Esophagus squamous epithelium (tissue), 5 donors: ENCODE measurements at regions not wholly inside any gene's neighbourhood (a gene's known extent, or its start where the extent isn't known, plus 50 kb on each side); places are given as distances from the start of the nearest gene placed in this dataset.

ENCODE experiments used
- DNase-seq: peaks from one replicate; lab custom pipeline; 2025; lab: John Stamatoyannopoulos, UW
- H3K27ac ChIP-seq, 4 donors: fragments of 200-600 bp; sonication (generic); one replicate each; pipeline ENCODE4 v1.5.1; 2016 to 2019; ENCODE audit warnings: mild to moderate bottlenecking in 1 of 4
- H3K27me3 ChIP-seq, 4 donors: fragments of 200-600 bp; sonication (generic); 1 replicate in 3 of 4; 2 replicates in 1 of 4; pipeline versions ENCODE4 v1.5.1 to v1.6.0; 2017 to 2021; ENCODE audit warnings: antibody characterized with exemption in 1 of 4
- H3K36me3 ChIP-seq, 3 donors: fragments of 200-600 bp; sonication (generic); one replicate each; pipeline ENCODE4 v1.5.1; 2016 to 2019
- H3K4me1 ChIP-seq, 3 donors: fragments of 200-600 bp; sonication (generic); one replicate each; pipeline ENCODE4 v1.5.1; 2017 to 2019
- H3K4me3 ChIP-seq, 4 donors: fragments of 200-600 bp; sonication (generic); 1 replicate in 3 of 4; 2 replicates in 1 of 4; pipeline ENCODE4 v1.5.1; 2016 to 2019; ENCODE audit warnings: mild to moderate bottlenecking in 2 of 4, moderate library complexity in 1 of 4
- H3K9me3 ChIP-seq, 3 donors: fragments of 200-600 bp; sonication (generic); one replicate each; pipeline ENCODE4 v1.5.1; 2016 to 2019
- POLR2A ChIP-seq, 4 donors: fragments of 450-650 bp; IDR thresholded peaks; one replicate each; pipeline ENCODE4 v1.6.1; 2017; ENCODE audit warnings: antibody characterized with exemption in 4 of 4, mild to moderate bottlenecking in 4 of 4, moderate library complexity in 3 of 4
- WGBS, 2 donors: methylation state at CpG; one replicate each; pipeline ENCODE4 v1.1.5; 2018; 5-methylcytosine and 5-hydroxymethylcytosine counted together
- intact Hi-C: fragments of 100-400 bp; cut with DNase I; formaldehyde crosslinking; loops from one replicate; pipeline ENCODE4 v1.15.0; 2022
- TF ChIP-seq, protein P1 (sequence below), 6 experiments: fragments of 450-650 bp in 4 of 6; fragments of 200-600 bp in 2 of 6; sonication (generic) in 2 of 6; IDR thresholded peaks; one replicate each; pipeline ENCODE4 v1.5.1; 2016 to 2019; ENCODE audit warnings: antibody characterized with exemption in 6 of 6, mild to moderate bottlenecking in 4 of 6, moderate library complexity in 4 of 6
- donor health status: DM: yes; HTN: yes; CAD: no.

DNA sequence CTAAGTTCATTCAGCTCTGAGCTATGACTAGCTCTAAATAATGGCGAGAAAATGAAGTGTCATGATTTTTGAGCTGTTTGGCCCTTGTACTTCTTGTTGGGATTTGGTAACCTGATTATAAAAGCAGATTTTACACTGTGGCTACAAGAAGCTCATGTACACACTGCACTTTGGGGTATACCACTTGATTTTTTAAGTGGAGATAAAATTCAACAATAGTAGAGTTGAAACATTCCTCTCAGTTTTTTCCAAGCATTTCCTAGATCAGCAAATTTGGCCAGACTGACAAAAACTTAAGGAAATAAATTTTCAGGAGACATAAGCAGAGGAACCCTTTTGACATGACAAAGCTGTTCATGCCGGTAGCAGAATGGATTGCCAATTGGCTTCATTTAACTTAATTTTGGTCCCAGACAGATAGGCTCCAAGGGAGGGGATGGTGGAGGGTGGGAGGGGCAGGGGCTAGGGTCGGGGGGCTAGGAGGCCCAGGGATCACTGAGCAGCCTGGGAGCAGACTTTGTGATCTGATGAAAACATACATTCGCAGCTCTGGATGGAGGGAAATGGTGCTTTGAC is 575.9 kb downstream of the METTL15 start:
- intact Hi-C loops, result no loop called here
- H3K36me3 ChIP-seq, result no peaks in the 10 kb centered on the region
- no peak for DNase-seq
- H3K4me1 ChIP-seq, result no peaks in the 10 kb centered on the region
- TF ChIP-seq, protein P1, sequence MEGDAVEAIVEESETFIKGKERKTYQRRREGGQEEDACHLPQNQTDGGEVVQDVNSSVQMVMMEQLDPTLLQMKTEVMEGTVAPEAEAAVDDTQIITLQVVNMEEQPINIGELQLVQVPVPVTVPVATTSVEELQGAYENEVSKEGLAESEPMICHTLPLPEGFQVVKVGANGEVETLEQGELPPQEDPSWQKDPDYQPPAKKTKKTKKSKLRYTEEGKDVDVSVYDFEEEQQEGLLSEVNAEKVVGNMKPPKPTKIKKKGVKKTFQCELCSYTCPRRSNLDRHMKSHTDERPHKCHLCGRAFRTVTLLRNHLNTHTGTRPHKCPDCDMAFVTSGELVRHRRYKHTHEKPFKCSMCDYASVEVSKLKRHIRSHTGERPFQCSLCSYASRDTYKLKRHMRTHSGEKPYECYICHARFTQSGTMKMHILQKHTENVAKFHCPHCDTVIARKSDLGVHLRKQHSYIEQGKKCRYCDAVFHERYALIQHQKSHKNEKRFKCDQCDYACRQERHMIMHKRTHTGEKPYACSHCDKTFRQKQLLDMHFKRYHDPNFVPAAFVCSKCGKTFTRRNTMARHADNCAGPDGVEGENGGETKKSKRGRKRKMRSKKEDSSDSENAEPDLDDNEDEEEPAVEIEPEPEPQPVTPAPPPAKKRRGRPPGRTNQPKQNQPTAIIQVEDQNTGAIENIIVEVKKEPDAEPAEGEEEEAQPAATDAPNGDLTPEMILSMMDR (IDR thresholded peaks at IDR 0.05), result no peak
- no peak for TF ChIP-seq POLR2A (IDR thresholded peaks at IDR 0.05)
- H3K27ac ChIP-seq, result no peak overlapping the region
- WGBS, 2 donors, result 44 to 50% methylated on average over 4 of the region's 4 CpGs
- no peaks in the 10 kb centered on the region for H3K27me3 ChIP-seq
- H3K4me3 ChIP-seq, result no peak overlapping the region
- no peaks in the 10 kb centered on the region for H3K9me3 ChIP-seq

- no peak overlapping the region for H3K27ac ChIP-seq
- no peak for TF ChIP-seq POLR2A (IDR thresholded peaks at IDR 0.05)
- TF ChIP-seq, protein P1 (IDR thresholded peaks at IDR 0.05), result no peak
- no peaks in the 10 kb centered on the region for H3K9me3 ChIP-seq
- DNase-seq, result no peak
- H3K36me3 ChIP-seq, result no peaks in the 10 kb centered on the region
- H3K4me3 ChIP-seq, result no peak overlapping the region
- intact Hi-C loops, result no loop called here
- no peaks in the 10 kb centered on the region for H3K27me3 ChIP-seq
- 77 to 80% methylated on average over 3 of the region's 3 CpGs for WGBS, 2 donors
- no peaks in the 10 kb centered on the region for H3K4me1 ChIP-seq
Observed at GRCh38 chr11:28679795-28680468, 571.7 kb downstream of the METTL15 start.

DNA sequence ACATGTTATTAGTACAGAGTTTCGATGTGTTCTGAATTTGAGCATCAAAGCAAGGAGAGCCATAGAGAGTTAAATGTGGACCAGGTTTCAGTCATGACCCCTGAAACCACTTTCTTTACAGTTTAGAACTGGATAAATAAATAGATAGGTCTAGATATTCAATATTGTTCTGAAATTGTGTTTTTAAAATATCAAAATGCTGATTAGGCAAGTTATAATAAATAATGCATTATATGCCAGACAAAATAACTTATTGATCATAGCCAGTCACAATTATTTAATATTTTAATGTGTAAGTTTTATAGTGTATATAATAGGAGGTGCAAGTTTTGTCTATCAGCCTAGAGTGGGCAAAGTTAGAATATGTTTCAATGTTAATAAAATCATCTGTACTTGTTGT is 569.5 kb downstream of the METTL15 start:
- no peak overlapping the region for H3K4me3 ChIP-seq
- no peak for DNase-seq
- peaks cover 0 to 13% (median 8%) of the 10 kb centered on the region in 3 donors for H3K4me1 ChIP-seq
- H3K9me3 ChIP-seq, result no peaks in the 10 kb centered on the region
- intact Hi-C loops, result no loop called here
- H3K27me3 ChIP-seq, result no peaks in the 10 kb centered on the region
- TF ChIP-seq, protein P1 (IDR thresholded peaks at IDR 0.05), result no peak
- no peak for TF ChIP-seq POLR2A (IDR thresholded peaks at IDR 0.05)
- 80 to 86% methylated on average over 1 of the region's 1 CpG for WGBS, 2 donors
- no peaks in the 10 kb centered on the region for H3K36me3 ChIP-seq
- no peak overlapping the region for H3K27ac ChIP-seq

DNA sequence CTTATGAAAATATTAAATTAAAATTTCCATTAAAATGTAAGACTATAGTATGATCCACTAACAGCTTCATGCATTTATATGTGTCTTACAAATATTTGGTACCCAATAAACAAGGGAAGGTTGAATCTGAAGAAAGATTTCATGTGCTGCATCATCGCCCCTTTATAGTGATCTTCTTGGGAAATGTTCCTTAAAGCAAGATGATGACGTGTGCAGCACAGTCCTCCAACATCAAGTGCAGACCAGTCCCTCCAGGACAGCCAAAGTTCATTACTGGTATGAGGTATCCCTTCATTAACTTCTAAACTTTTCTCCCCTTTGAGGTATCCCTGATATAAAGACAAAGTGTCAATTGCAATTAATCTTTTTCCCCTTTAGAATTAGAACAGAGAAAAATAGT is 567.0 kb downstream of the METTL15 start:
- Histone ChIP-seq H3K36me3 (no peaks in the 10 kb centered on the region), H3K4me1 (peaks cover 0 to 13% (median 8%) of the 10 kb centered on the region in 3 donors), H3K27me3 (peaks cover 0 to 4% (median 0%) of the 10 kb centered on the region in 4 donors), H3K4me3 (no peak overlapping the region), H3K27ac (no peak overlapping the region), H3K9me3 (no peaks in the 10 kb centered on the region)
- TF ChIP-seq, protein P1 (IDR thresholded peaks at IDR 0.05), result no peak
- TF ChIP-seq POLR2A (IDR thresholded peaks at IDR 0.05), result no peak
- no peak for DNase-seq
- 88 to 92% methylated on average over 2 of the region's 2 CpGs for WGBS, 2 donors
- intact Hi-C loops, result no loop called here

DNA sequence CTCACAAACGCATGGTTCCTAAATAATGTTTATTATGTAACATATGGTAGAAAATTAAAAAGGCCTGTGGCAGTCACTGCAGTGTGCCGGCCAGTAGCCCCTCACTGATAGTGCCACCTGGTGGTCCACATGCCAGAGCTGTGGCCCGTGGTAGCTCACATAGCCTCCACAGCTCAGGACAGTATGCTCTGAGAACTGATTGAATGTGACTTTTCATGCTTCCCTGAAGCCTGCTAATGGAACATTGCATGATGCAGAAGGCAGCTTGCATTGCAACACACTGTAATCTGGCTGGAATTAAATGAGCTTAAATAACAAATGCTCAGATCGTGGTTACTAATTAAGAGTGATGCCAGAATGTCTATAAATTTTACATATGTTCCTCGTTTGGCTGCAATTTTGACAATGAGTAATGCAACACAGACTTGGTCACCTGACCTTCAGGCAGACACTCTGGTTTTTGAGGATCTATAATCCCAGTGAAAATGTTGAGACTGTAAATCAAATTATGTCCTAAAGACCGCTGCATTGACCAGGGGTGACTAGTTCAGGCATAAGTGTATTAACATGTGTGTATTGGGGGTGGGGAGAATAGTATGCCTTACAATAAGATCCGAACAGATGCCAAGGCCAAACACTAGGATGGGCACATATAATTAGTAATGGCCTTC is 566.4 kb downstream of the METTL15 start:
- Histone ChIP-seq H3K27ac (no peak overlapping the region), H3K4me1 (peaks cover 0 to 13% (median 8%) of the 10 kb centered on the region in 3 donors), H3K27me3 (peaks cover 0 to 4% (median 0%) of the 10 kb centered on the region in 4 donors), H3K9me3 (no peaks in the 10 kb centered on the region), H3K4me3 (no peak overlapping the region), H3K36me3 (no peaks in the 10 kb centered on the region)
- intact Hi-C loops, result no loop called here
- 39 to 47% methylated on average over 6 to 7 of the region's 7 CpGs for WGBS, 2 donors
- TF ChIP-seq, protein P1 (IDR thresholded peaks at IDR 0.05), result peak in 2 of 6 experiments; percentile 6 to 10
- no peak for TF ChIP-seq POLR2A (IDR thresholded peaks at IDR 0.05)
- DNase-seq, result no peak
